SK-MEL-5 (cell line): ENCODE measurements at regions not wholly inside any gene's neighbourhood (a gene's known extent, or its start where the extent isn't known, plus 50 kb on each side); places are given as distances from the start of the nearest gene placed in this dataset.
"Not testable (repeated sequence)": the region's sequence is repeated elsewhere in the genome, so short reads cannot be mapped to it uniquely, and the experiment has no call there.

ENCODE experiments used
- DNase-seq: peaks from one replicate; pipeline ENCODE4 v3.0.0-alpha.2; 2016; ENCODE audit warnings: low read depth, low spot score
- in situ Hi-C: cut with HindIII; loops from 2 replicates; pipeline ENCODE4 v1.10.0; 2016; ENCODE audit warnings: low sequenced_read_pairs, high pct_unique_total_duplicates, low pct_unique_long_range_greater_than_20kb

DNA sequence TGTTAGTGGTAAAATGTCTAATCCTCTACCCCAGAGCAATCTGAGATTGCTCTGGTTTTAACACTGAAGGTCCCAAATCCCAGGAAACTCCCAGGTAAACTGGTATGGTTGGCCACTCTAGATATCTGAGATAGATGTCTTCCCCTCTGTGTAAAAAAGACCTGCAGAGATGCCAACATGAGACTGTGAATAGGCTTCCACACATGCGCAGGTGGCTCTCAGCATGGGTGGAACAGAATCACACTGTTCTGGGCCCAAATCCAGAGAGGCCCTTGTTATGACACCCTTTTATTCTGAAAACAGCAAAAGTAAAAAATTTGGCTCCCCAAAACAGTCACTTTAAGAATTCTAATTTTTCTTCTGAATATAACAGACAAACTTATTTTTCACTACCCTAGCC is 88.7 kb upstream of the BMP5 start:
- in situ Hi-C loops: no loop called here
- DNase-seq: no peak

DNA sequence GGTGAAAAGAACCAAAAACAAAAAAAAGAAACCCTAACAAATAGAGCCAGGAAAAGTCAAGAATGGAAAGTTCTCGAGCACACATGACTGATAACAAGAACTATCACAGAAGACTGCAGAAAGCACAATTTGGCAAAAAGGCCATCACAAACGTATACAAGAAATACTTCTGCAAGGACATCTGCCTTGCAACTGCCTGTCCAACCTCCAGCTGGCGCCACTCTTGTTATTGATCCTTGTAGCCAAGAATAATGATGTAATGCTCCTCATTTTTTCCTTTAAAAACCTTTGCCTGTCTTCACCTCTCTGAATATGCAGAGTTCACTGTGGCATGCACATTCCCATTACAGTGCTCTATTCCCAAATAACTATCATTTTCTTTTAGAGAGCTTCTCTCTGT is 87.9 kb upstream of the BMP5 start:
- DNase-seq: peak; percentile 13
- in situ Hi-C loops: no loop called here

DNA sequence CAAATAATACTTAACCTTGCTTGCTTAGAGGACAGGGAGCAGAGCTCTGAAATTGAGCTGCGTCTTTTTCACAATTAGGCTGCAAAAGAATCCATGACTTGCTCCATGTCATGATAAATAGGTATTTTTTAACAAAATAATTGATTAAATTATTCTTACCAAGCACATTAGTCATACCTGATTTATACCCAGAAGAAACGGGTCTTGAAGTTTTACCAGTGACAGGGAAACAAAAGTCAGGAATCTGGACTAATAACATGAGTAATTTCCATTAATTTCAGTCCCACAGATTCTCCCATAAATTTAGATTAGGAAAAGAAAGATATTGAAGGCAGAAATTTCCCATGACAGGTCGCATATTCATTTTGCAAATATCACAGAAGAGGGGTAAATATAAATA is 85.0 kb upstream of the BMP5 start:
- in situ Hi-C loops: no loop called here
- DNase-seq: no peak

DNA sequence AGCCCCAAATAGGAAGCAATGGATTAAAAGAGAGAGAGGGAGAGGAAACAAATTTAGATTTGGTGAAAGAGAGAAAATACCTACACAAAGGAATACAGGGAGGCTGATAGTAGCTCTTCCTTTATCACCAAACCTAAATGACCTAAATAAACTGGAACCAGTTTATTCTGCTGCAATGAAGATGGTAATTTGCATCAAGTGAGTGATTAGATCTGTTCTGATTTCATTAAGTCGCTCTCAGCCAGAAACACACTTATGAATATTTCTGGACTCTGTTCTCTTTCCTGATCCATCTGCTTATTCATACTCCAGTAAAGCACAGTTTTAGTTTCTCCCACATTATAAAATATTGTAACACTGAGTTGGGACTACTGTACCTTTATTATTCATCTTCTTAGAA is 83.4 kb upstream of the BMP5 start:
- in situ Hi-C loops: no loop called here
- no peak for DNase-seq

DNA sequence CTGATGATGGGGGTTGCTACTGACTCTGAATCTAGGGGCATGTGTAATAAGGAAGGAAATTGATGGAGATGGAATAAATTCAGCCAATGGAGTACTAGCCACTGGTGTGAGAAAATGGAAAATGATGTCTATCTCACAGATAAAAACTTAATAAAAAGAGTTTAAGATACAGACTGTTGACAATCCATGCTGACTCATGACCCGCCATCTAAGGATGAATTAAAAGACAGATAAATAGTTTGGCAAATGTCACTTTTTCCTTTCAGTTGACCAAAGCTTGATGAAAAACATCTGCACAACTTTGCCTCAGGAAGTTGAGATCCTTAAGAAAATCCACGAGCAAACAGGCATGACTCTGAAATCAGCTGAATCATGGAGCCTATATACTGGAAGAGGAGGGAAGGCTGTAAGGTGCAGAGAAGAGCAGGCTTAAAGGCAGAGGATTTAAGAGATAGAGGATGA is 82.6 kb upstream of the BMP5 start:
- in situ Hi-C loops: no loop called here
- DNase-seq: no peak

DNA sequence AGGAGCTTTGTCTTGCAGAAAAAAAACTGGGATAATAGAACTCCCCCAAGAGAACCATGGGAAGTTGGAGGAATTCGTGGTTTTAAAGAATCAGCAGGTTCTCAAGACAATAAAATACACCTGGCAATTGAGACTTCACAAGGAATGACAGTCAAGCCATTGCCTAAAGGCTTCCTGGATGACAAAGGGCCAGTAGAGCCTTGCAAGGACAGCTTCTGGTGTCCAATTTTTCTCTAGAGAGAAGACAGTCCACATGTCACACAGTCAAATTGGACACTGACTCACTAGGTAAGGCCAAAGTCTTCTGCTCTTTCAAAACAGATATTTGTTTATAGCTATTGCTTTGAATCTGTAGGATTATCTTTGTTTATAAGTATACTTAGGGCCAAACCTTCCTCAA is 80.3 kb upstream of the BMP5 start:
- no peak for DNase-seq
- in situ Hi-C loops: no loop called here

DNA sequence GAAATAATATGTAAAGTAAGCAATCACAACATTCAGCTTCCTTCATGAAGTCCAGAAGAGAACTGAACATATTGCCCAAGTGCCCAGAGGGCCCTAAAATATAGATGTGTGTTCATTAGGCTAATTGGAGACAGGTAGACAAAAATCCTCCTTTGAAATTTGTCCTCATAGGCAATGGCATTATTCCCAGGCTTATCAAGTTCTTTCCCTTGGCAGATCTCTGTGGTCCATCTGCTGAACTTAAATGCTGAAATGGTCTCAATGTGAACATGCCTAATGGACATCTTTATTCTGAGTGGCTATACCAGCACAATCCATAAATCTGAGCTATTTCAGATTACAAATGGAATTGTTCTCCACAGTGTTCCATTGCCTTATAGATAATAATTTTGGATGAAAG is 79.0 kb upstream of the BMP5 start:
- DNase-seq: no peak
- in situ Hi-C loops: no loop called here

DNA sequence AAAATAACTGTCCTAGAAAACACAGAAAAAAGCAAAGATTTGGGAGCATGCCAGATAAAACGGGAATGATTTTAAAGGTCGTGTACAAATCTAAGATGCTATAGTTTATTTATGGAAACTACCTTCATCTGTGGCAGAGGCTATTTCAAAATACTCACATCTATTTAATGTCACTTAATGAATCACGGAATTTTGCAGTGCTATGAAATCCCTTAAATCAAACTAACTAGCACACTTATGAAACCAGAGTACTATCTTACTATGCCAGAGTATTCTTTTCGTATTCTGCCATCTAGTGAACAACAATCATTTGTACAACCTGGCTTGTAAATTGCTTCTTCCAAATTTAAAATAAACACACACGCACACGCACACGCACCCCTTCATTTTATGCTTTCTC is 77.9 kb upstream of the BMP5 start:
- DNase-seq: peak; percentile 38
- in situ Hi-C loops: no loop called here

DNA sequence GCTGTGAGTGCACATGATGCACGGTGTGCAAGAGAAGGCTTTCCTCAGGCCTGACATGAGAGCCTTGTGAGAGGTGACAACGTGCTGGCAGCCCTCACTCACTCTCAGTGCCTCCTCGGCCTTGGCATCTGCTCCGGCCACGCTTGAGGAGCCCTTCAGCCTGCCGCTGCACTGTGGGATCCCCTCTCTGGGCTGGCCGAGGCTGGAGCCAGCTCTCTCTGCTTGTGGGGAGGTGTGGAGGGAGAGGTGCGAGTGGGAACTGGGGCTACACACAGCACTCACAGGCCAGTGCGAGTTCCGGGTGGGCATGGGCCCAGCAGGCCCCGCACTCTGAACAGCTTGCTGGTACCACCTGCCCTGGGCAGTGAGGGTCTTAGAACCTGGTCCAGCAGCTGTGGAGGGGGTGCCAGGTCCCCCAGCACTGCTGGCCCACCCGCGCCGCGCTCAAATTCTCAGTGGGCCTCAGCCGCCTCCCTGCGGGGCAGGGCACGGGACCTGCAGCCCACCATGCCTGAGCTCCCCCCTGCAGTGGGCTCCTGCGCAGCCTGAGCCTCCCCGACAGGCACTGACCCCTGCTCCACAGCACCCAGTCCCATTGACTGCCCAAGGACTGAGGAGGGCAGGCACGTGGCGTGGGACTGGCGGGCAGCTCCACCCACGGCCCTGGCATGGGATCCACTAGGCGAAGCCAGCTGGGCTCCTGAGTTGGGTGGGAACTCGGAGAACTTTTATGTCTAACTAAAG is 74.9 kb upstream of the BMP5 start:
- in situ Hi-C loops: no loop called here
- no peak for DNase-seq

DNA sequence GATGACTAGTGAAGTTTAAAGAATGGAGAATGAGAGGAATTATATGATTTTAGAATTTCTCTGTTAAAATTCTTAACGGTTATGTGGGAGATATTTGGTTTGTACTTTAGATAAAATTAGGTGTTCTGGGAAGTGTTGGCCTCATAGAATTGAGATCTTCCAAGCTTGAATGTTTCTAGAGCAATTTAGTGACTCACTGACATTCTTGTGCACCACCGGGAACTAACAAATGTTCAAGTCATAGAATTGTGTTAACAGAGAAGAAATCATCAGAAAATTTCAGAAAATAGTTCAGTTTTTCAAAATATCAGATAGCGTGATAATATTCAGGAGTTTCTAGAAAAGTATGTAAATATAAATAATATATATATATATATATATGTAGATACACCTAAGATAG is 67.9 kb upstream of the BMP5 start:
- no peak for DNase-seq
- in situ Hi-C loops: no loop called here

DNA sequence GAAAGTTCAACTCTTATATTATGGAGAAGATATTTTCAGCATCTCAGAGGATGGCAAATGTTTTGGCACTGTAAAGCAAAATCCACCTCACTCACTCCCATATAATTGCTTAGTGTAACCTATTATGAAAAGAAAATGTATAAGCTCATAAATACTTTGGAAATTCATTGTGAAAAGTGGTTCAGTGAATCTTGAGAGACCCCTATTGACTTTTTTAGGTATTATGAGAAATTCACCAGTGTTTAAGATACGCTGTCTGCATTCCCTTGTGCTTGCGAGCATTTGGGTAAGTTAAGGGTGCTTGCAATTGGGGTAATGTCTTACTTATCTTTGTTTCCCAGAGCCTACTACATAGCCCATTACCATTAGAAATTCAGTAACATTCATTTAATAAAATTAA is 66.3 kb upstream of the BMP5 start:
- in situ Hi-C loops: no loop called here
- peak; percentile 1 for DNase-seq

DNA sequence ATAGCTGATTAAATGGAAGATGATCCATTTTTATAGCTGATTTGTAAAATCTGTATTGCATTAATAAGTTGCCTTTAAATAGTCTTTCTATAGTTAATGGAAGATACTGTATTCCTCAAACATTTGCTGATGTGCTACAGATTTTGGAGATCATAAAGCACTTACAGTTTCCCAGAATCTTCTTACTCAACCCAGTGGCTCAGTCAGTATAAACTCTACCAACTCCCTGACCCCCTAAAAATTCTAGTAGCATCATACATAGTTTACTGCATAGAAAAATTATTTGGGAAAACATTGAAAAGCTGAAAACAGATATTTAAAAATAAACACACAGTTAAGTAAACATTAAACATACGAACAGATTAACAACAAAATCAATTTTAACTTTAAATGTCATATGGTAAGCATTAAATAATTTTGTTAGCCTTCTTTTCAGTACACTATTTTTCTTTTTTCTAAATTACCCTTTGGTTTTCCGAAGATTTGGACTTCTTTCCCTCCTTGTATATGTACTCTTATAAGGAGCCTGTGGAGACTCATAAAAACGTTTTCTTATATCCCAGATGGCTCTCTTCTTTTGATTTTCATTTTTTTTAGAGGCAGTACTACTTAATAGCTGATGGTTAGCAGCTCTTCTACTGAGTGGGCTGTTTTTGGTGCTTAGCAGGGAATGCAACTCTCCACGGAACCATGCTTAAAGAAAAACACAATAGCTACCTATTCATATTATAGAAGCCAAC is 62.7 kb upstream of the BMP5 start:
- DNase-seq: no peak
- in situ Hi-C loops: no loop called here

DNA sequence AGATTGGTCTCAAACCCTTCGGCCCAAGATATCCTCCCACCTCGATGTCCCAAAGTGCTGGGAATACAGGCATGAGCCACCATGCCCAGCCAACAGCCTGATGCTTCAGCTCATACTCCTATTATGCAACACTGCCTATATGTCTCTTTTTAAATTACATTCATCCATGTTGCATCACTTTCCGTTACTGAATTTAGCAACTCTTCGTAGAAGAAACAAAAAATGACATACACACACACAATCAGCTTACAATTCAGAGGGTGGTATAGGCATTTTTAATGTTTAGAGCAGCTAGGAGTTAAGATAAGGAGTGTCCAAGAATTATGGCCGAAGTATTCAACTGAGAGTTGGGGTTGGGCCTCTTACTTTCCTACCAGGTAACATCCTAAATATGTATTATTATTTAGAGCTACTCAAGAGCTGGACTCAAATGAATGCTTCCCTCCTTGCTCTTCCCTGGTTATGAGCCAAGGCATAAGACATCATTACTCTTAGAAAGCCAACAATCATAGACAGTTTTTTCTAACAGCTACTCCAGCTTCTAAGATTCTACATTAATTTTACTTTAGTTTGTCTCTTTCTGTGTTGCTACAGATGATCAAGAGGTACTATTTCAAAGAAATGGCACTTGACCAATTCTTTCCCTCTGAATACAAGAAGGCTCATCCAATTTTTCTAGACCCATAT is 62.0 kb upstream of the BMP5 start:
- in situ Hi-C loops: no loop called here
- DNase-seq: no peak

DNA sequence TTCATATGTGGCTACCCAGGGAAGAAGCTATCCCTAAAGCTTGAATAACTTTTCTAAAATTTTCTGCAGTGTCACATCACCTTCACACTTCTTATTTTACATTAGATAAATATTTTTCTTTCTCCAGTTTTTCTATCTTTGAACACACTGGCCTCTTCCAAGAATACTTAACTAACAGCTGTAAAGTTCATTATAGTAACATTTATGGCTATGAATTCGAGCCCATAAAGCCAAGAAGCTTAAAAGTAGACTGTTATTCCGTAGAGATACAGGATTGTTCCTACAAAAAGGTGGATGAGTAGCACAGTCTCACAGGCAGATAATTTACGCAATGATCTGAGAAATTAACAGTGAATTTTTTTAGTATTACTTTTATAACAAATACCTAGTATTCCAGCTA is 55.7 kb upstream of the BMP5 start:
- no peak for DNase-seq
- in situ Hi-C loops: no loop called here

DNA sequence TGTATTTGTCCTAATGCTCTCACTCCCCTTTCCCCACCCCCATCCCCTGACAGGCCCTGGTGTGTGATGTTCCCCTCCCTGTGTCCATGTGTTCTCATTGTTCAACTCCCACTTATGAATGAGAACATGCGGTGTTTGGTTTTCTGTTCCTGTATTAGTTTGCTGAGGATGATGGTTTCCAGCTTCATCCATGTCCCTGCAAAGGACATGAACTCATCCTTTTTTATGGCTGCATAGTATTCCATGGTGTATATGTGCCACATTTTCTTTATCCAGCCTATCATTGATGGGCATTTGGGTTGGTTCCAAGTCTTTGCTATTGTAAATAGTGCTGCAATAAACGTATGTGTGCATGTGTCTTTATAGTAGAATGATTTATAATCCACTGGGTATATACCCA is 52.3 kb upstream of the BMP5 start:
- DNase-seq, in situ Hi-C loops: not testable (repeated sequence)

DNA sequence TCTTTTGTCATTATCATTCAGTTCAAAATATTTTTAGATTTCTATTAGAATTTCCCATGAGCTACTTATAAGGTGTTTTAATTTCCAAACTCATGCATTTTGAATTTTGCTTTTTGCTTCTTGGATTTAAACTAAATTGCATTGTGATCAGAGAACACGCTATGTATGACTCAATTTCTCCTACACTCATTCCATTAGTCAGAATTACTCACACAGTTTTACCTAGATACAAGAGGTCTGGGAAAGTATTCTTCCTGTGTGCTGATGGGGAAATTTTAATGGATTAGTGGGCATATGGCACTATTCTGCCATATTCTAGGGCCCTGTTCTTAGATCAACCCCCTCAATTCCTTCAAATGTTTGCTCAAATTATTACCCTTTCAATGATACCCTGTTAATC is 49.9 kb upstream of the BMP5 start:
- in situ Hi-C loops: no loop called here
- no peak for DNase-seq
